ENCODE measurements at regions not wholly inside any gene's neighbourhood (a gene's known extent, or its start where the extent isn't known, plus 50 kb on each side); places are given as distances from the start of the nearest gene placed in this dataset.

DNA sequence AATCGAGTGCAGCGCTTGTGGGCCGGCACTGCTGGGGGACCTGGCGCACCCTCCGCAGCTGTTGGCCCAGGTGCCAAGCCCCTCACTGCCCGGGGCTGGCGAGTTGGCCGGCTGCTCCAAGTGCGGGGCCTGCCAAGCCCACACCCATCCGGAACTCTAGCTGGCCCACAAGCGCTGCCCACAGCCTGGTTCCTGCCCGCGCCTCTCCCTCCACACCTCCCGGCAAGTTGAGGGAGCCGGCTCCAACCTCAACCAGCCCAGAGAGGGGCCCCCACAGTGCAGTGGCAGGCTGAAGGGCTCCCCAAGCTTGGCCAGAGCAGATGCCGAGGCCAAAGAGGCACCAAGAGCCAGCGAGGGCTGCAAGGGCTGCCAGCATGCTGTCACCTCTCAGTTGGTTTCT lies 73.4 kb downstream of the PLXNA1 start:
- Histone ChIP-seq H3K27me3 (no peaks in the 10 kb centered on the region), H3K27ac (no peak overlapping the region), H3K4me3 (no peak overlapping the region), H3K36me3 (no peaks in the 10 kb centered on the region), H3K4me1 (ENCODE audit: low read depth) (no peaks in the 10 kb centered on the region), H3K9me3 (ENCODE audit: low read depth) (no peaks in the 10 kb centered on the region)
- no peak for TF ChIP-seq CTCF (IDR thresholded peaks at IDR 0.05; ENCODE audit: low read depth, low read length)
- no peak for DNase-seq (ENCODE audit: low read depth in 1 of 2, low spot score in 1 of 2)

GRCh38 chr3:127056976-127057375 lies 74.1 kb downstream of the PLXNA1 start:
- H3K9me3 ChIP-seq (ENCODE audit: low read depth) = no peaks in the 10 kb centered on the region
- no peak overlapping the region for H3K4me3 ChIP-seq
- DNase-seq (ENCODE audit: low read depth in 1 of 2, low spot score in 1 of 2) = no peak
- H3K27ac ChIP-seq = no peak overlapping the region
- no peaks in the 10 kb centered on the region for H3K4me1 ChIP-seq (ENCODE audit: low read depth)
- H3K27me3 ChIP-seq = no peaks in the 10 kb centered on the region
- no peak for TF ChIP-seq CTCF (IDR thresholded peaks at IDR 0.05; ENCODE audit: low read depth, low read length)
- no peaks in the 10 kb centered on the region for H3K36me3 ChIP-seq

- no peak for TF ChIP-seq CTCF (IDR thresholded peaks at IDR 0.05; ENCODE audit: low read depth, low read length)
Measured at GRCh38 chr3:127059072-127059471, 76.2 kb downstream of the PLXNA1 start.

GRCh38 chr3:127061641-127062040 lies 78.7 kb downstream of the PLXNA1 start:
- Histone ChIP-seq H3K9me3 (ENCODE audit: low read depth) (no peaks in the 10 kb centered on the region), H3K27ac (no peak overlapping the region), H3K4me3 (no peak overlapping the region), H3K27me3 (no peaks in the 10 kb centered on the region), H3K4me1 (ENCODE audit: low read depth) (no peaks in the 10 kb centered on the region), H3K36me3 (no peaks in the 10 kb centered on the region)
- DNase-seq (ENCODE audit: low read depth in 1 of 2, low spot score in 1 of 2) = no peak
- no peak for TF ChIP-seq CTCF (IDR thresholded peaks at IDR 0.05; ENCODE audit: low read depth, low read length)

More at GRCh38 chr3:127059072-127059471, 76.2 kb downstream of the PLXNA1 start:
- H3K27me3 ChIP-seq = no peaks in the 10 kb centered on the region
- H3K4me3 ChIP-seq = no peak overlapping the region
- H3K36me3 ChIP-seq = no peaks in the 10 kb centered on the region
- DNase-seq (ENCODE audit: low read depth in 1 of 2, low spot score in 1 of 2) = no peak
- no peaks in the 10 kb centered on the region for H3K9me3 ChIP-seq (ENCODE audit: low read depth)
- no peaks in the 10 kb centered on the region for H3K4me1 ChIP-seq (ENCODE audit: low read depth)
- no peak overlapping the region for H3K27ac ChIP-seq

GRCh38 chr3:127062926-127063325 lies 80.0 kb downstream of the PLXNA1 start:
- no peak for TF ChIP-seq CTCF (IDR thresholded peaks at IDR 0.05; ENCODE audit: low read depth, low read length)
- H3K9me3 ChIP-seq (ENCODE audit: low read depth) = no peaks in the 10 kb centered on the region
- no peaks in the 10 kb centered on the region for H3K4me1 ChIP-seq (ENCODE audit: low read depth)
- no peak overlapping the region for H3K27ac ChIP-seq
- no peak for DNase-seq (ENCODE audit: low read depth in 1 of 2, low spot score in 1 of 2)
- no peaks in the 10 kb centered on the region for H3K27me3 ChIP-seq
- H3K36me3 ChIP-seq = no peaks in the 10 kb centered on the region
- no peak overlapping the region for H3K4me3 ChIP-seq

- no peaks in the 10 kb centered on the region for H3K4me1 ChIP-seq (ENCODE audit: low read depth)
- TF ChIP-seq CTCF (IDR thresholded peaks at IDR 0.05; ENCODE audit: low read depth, low read length) = no peak
- no peak for DNase-seq (ENCODE audit: low read depth in 1 of 2, low spot score in 1 of 2)
Measured at GRCh38 chr3:127063916-127064315, 81.0 kb downstream of the PLXNA1 start.

More at GRCh38 chr3:127063916-127064315, 81.0 kb downstream of the PLXNA1 start:
- no peaks in the 10 kb centered on the region for H3K9me3 ChIP-seq (ENCODE audit: low read depth)
- no peaks in the 10 kb centered on the region for H3K27me3 ChIP-seq
- H3K4me3 ChIP-seq = no peak overlapping the region
- H3K36me3 ChIP-seq = no peaks in the 10 kb centered on the region
- no peak overlapping the region for H3K27ac ChIP-seq
